ENCODE measurements at regions not wholly inside any gene's neighbourhood (a gene's known extent, or its start where the extent isn't known, plus 50 kb on each side); places are given as distances from the start of the nearest gene placed in this dataset.

GRCh38 chr2:57111531-57111930, 927.7 kb downstream of the CCDC85A start:
- no peaks in the 10 kb centered on the region for H3K36me3 Mint-ChIP-seq (ENCODE audit: insufficient read depth, unreplicated experiment)
- intact Hi-C loops (cut with micrococcal nuclease), result no loop called here
- no peaks in the 10 kb centered on the region for H3K9me3 Mint-ChIP-seq (ENCODE audit: unreplicated experiment)
- DNase-seq (ENCODE audit: unreplicated experiment), result no peak
- no peak overlapping the region for H3K4me3 Mint-ChIP-seq (ENCODE audit: unreplicated experiment)
- CTCF ChIA-PET, result no interaction called here
- no peak for TF ChIP-seq CTCF (IDR thresholded peaks at IDR 0.05; ENCODE audit: unreplicated experiment)
- POLR2A ChIA-PET, result no interaction called here
- H3K27ac Mint-ChIP-seq (ENCODE audit: low read depth, unreplicated experiment), result no peak overlapping the region
- no peaks in the 10 kb centered on the region for H3K4me1 Mint-ChIP-seq (ENCODE audit: insufficient read depth, unreplicated experiment)
- no peaks in the 10 kb centered on the region for H3K27me3 Mint-ChIP-seq (ENCODE audit: insufficient read depth, unreplicated experiment)
- BruUV-seq (replicated peaks), result no TSS peak

GRCh38 chr2:57119141-57119540, 927.5 kb upstream of the VRK2 start:
- no peak for DNase-seq (ENCODE audit: unreplicated experiment)
- Mint-ChIP-seq H3K27me3 (ENCODE audit: insufficient read depth, unreplicated experiment) (no peaks in the 10 kb centered on the region), H3K4me1 (ENCODE audit: insufficient read depth, unreplicated experiment) (no peaks in the 10 kb centered on the region), H3K4me3 (ENCODE audit: unreplicated experiment) (no peak overlapping the region), H3K9me3 (ENCODE audit: unreplicated experiment) (no peaks in the 10 kb centered on the region), H3K27ac (ENCODE audit: low read depth, unreplicated experiment) (no peak overlapping the region), H3K36me3 (ENCODE audit: insufficient read depth, unreplicated experiment) (no peaks in the 10 kb centered on the region)
- intact Hi-C loops (cut with micrococcal nuclease), result no loop called here
- POLR2A ChIA-PET, result no interaction called here
- no peak for TF ChIP-seq CTCF (IDR thresholded peaks at IDR 0.05; ENCODE audit: unreplicated experiment)
- CTCF ChIA-PET, result no interaction called here
- BruUV-seq (replicated peaks), result no TSS peak

- CTCF ChIA-PET, result interaction anchor here (0.6 kb wide), 1 partner anchor 321 kb away, joined by 3 read pairs; no protein-coding TSS in a partner anchor
- DNase-seq (ENCODE audit: unreplicated experiment), result no peak
- H3K27ac Mint-ChIP-seq (ENCODE audit: low read depth, unreplicated experiment), result no peak overlapping the region
- BruUV-seq (replicated peaks), result no TSS peak
- H3K4me1 Mint-ChIP-seq (ENCODE audit: insufficient read depth, unreplicated experiment), result no peaks in the 10 kb centered on the region
- no peaks in the 10 kb centered on the region for H3K36me3 Mint-ChIP-seq (ENCODE audit: insufficient read depth, unreplicated experiment)
- TF ChIP-seq CTCF (IDR thresholded peaks at IDR 0.05; ENCODE audit: unreplicated experiment), result no peak
- POLR2A ChIA-PET, result no interaction called here
- H3K9me3 Mint-ChIP-seq (ENCODE audit: unreplicated experiment), result no peaks in the 10 kb centered on the region
- intact Hi-C loops (cut with micrococcal nuclease), result no loop called here
- no peaks in the 10 kb centered on the region for H3K27me3 Mint-ChIP-seq (ENCODE audit: insufficient read depth, unreplicated experiment)
- H3K4me3 Mint-ChIP-seq (ENCODE audit: unreplicated experiment), result no peak overlapping the region
Observed at GRCh38 chr2:57126410-57126809, 920.2 kb upstream of the VRK2 start.

GRCh38 chr2:57139179-57139578, 907.4 kb upstream of the VRK2 start:
- H3K4me3 Mint-ChIP-seq (ENCODE audit: unreplicated experiment), result no peak overlapping the region
- no peaks in the 10 kb centered on the region for H3K9me3 Mint-ChIP-seq (ENCODE audit: unreplicated experiment)
- H3K36me3 Mint-ChIP-seq (ENCODE audit: insufficient read depth, unreplicated experiment), result no peaks in the 10 kb centered on the region
- no peak overlapping the region for H3K27ac Mint-ChIP-seq (ENCODE audit: low read depth, unreplicated experiment)
- BruUV-seq (replicated peaks), result no TSS peak
- no peaks in the 10 kb centered on the region for H3K27me3 Mint-ChIP-seq (ENCODE audit: insufficient read depth, unreplicated experiment)
- POLR2A ChIA-PET, result no interaction called here
- no peak for DNase-seq (ENCODE audit: unreplicated experiment)
- CTCF ChIA-PET, result no interaction called here
- no peaks in the 10 kb centered on the region for H3K4me1 Mint-ChIP-seq (ENCODE audit: insufficient read depth, unreplicated experiment)
- intact Hi-C loops (cut with micrococcal nuclease), result no loop called here
- TF ChIP-seq CTCF (IDR thresholded peaks at IDR 0.05; ENCODE audit: unreplicated experiment), result no peak
